GM13976 (cell line): ENCODE measurements at regions not wholly inside any gene's neighbourhood (a gene's known extent, or its start where the extent isn't known, plus 50 kb on each side); places are given as distances from the start of the nearest gene placed in this dataset.

Experiments used
- DNase-seq: peaks from one replicate; pipeline ENCODE4 v3.0.0; 2012; ENCODE audit warnings: low spot score
- in situ Hi-C: fragments of 300-500 bp; cut with MboI; formaldehyde crosslinking; loops from one replicate; pipeline ENCODE4 v1.12.0; 2022; ENCODE audit warnings: low sequenced_read_pairs, mixed read lengths, inconsistent platforms; ENCODE audit not compliant: unreplicated experiment
- TF ChIP-seq, protein P1 (sequence below): IDR thresholded peaks from 2 replicates; pipeline ENCODE4 v1.5.1; 2012; ENCODE audit warnings: borderline replicate concordance, mild to moderate bottlenecking; ENCODE audit not compliant: insufficient read depth; ENCODE audit errors: extremely low read depth, missing control alignments, control extremely low read depth

- TF ChIP-seq, protein P1, sequence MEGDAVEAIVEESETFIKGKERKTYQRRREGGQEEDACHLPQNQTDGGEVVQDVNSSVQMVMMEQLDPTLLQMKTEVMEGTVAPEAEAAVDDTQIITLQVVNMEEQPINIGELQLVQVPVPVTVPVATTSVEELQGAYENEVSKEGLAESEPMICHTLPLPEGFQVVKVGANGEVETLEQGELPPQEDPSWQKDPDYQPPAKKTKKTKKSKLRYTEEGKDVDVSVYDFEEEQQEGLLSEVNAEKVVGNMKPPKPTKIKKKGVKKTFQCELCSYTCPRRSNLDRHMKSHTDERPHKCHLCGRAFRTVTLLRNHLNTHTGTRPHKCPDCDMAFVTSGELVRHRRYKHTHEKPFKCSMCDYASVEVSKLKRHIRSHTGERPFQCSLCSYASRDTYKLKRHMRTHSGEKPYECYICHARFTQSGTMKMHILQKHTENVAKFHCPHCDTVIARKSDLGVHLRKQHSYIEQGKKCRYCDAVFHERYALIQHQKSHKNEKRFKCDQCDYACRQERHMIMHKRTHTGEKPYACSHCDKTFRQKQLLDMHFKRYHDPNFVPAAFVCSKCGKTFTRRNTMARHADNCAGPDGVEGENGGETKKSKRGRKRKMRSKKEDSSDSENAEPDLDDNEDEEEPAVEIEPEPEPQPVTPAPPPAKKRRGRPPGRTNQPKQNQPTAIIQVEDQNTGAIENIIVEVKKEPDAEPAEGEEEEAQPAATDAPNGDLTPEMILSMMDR: no peak
- no peak for DNase-seq
- in situ Hi-C loops: no loop called here
Measured at GRCh38 chr22:49278340-49278739, 549.3 kb downstream of the BRD1 start.

GRCh38 chr22:49276567-49276966 lies 551.1 kb downstream of the BRD1 start:
- TF ChIP-seq, protein P1: no peak
- in situ Hi-C loops: no loop called here

GRCh38 chr22:49274754-49275380 lies 552.8 kb downstream of the BRD1 start:
- TF ChIP-seq, protein P1: no peak
- no peak for DNase-seq
- in situ Hi-C loops: no loop called here

More at GRCh38 chr22:49276567-49276966, 551.1 kb downstream of the BRD1 start:
- DNase-seq: no peak

- no peak for DNase-seq
- TF ChIP-seq, protein P1: no peak
- in situ Hi-C loops: no loop called here
Measured at GRCh38 chr22:49272546-49273125, 555.0 kb downstream of the BRD1 start.

DNA sequence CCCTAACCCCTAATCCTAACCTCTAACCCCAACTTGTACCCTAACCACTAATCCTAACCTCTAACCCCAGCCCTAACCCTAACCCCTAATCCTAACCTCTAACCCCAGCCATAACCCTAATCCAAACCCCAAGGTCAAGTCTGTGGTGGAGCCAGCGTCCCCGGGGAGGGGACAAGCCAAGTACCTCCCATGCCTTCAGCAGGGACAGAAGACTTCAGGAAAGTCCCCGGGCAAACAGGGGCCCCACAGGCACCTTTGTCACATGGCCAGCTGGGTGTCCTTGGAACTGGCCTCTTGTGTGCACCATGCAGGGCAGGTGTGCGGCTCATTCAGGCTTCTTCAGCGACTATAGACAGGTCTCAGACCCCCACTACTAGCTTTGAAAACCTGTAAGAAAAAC lies 555.8 kb downstream of the BRD1 start:
- DNase-seq: no peak
- in situ Hi-C loops: no loop called here
- TF ChIP-seq, protein P1: no peak

DNA sequence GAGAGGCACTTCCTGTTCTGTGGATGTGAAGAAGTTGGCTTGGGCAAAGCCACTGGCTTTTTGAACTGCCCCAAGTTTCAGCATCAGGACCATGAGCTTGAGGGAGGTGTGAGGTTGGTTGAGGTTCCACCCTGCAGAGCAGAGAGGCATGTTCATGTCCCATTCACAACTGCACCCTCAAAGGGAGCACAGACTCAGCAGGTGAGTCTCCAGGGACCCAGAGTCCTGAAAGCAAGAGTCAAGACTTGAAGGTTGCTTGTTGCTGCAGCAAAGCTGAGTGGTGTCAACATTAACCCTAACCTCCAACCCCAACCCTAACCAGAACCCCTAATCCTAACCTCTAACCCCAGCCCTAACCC lies 556.3 kb downstream of the BRD1 start:
- DNase-seq: no peak
- in situ Hi-C loops: no loop called here
- TF ChIP-seq, protein P1: no peak
